Peyer's patch (tissue), 4 donors: ENCODE measurements at regions not wholly inside any gene's neighbourhood (a gene's known extent, or its start where the extent isn't known, plus 50 kb on each side); places are given as distances from the start of the nearest gene placed in this dataset.

Experiments
- DNase-seq, 3 donors: peaks; one replicate each; pipeline ENCODE4 v3.0.0-alpha.2; 2017 to 2019
- H3K27ac ChIP-seq, 4 donors: fragments of 200-600 bp; sonication (generic); one replicate each; pipeline ENCODE4 v1.5.1; 2016 to 2019
- H3K27me3 ChIP-seq, 2 donors: fragments of 200-600 bp; sonication (generic); one replicate each; pipeline ENCODE4 v1.5.1; 2019
- H3K36me3 ChIP-seq, 3 donors: fragments of 200-600 bp; sonication (generic); one replicate each; pipeline ENCODE4 v1.5.1; 2016 to 2019
- H3K4me1 ChIP-seq, 4 donors: fragments of 200-600 bp; sonication (generic); one replicate each; pipeline ENCODE4 v1.5.1; 2016 to 2019
- H3K4me3 ChIP-seq, 4 donors: fragments of 200-600 bp; sonication (generic); 1 replicate in 3 of 4; 2 replicates in 1 of 4; pipeline ENCODE4 v1.5.1; 2016 to 2019; ENCODE audit warnings: mild to moderate bottlenecking in 1 of 4
- H3K9me3 ChIP-seq, 4 donors: fragments of 200-600 bp; sonication (generic); one replicate each; pipeline ENCODE4 v1.5.1; 2016 to 2019; ENCODE audit warnings: mild to moderate bottlenecking in 1 of 4
- POLR2A ChIP-seq, 2 donors: fragments of 450-650 bp; IDR thresholded peaks; one replicate each; pipeline ENCODE4 v1.5.1; 2017; ENCODE audit warnings: antibody characterized with exemption in 2 of 2, mild to moderate bottlenecking in 2 of 2, moderate library complexity in 2 of 2
- TF ChIP-seq, protein P1 (sequence below), 6 experiments: fragments of 450-650 bp in 4 of 6; fragments of 200-600 bp in 2 of 6; sonication (generic) in 1 of 6; IDR thresholded peaks; one replicate each; pipeline ENCODE4 v1.5.1; 2017 to 2019; ENCODE audit warnings: antibody characterized with exemption in 6 of 6, mild to moderate bottlenecking in 3 of 6, moderate library complexity in 1 of 6

DNA sequence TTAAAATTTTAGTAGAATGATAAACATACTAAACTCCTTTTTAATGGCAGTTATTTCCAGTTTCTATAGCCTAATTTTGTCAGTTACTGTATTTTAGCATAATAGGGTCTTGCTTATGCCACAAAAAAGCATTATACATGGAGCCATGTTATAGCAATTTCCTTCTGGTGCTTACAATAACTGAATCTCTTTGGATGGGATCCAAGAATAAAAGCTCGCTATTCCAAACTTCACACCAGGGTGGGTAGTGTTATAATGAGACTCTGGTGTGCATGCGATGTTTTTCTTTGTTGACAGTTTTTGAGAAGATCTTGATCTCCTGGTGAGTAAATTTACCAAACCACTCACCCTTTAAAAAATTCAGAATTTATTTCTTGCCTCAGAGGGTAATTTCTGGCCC, 90.4 kb upstream of the CCDC91 start:
- no peak overlapping the region for H3K27ac ChIP-seq
- H3K9me3 ChIP-seq: no peaks in the 10 kb centered on the region
- DNase-seq: no peak
- H3K36me3 ChIP-seq: no peaks in the 10 kb centered on the region
- no peaks in the 10 kb centered on the region for H3K4me1 ChIP-seq
- H3K27me3 ChIP-seq: no peaks in the 10 kb centered on the region
- H3K4me3 ChIP-seq: no peak overlapping the region
- TF ChIP-seq, protein P1, sequence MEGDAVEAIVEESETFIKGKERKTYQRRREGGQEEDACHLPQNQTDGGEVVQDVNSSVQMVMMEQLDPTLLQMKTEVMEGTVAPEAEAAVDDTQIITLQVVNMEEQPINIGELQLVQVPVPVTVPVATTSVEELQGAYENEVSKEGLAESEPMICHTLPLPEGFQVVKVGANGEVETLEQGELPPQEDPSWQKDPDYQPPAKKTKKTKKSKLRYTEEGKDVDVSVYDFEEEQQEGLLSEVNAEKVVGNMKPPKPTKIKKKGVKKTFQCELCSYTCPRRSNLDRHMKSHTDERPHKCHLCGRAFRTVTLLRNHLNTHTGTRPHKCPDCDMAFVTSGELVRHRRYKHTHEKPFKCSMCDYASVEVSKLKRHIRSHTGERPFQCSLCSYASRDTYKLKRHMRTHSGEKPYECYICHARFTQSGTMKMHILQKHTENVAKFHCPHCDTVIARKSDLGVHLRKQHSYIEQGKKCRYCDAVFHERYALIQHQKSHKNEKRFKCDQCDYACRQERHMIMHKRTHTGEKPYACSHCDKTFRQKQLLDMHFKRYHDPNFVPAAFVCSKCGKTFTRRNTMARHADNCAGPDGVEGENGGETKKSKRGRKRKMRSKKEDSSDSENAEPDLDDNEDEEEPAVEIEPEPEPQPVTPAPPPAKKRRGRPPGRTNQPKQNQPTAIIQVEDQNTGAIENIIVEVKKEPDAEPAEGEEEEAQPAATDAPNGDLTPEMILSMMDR (IDR thresholded peaks at IDR 0.05): no peak
- TF ChIP-seq POLR2A (IDR thresholded peaks at IDR 0.05): no peak

DNA sequence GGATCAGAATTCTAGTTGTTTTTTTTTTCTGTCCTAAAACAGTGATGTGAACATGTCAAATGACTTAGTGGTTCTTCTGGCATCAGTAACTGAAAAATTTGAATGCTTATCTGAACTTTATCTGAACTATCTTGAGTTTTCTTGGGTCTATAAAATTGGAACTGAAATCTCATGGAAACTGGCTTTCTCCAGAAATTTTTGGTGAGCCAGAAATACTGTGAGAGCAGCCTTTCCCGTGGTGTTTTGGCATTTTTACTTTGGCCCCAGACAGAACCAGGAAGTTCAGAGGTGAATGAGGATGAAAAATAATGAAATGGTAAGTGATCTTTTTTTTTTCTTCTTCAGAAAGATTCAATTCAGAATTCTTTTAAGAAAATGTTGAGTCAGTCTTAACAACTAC, 89.5 kb upstream of the CCDC91 start:
- H3K36me3 ChIP-seq: no peaks in the 10 kb centered on the region
- no peaks in the 10 kb centered on the region for H3K4me1 ChIP-seq
- TF ChIP-seq POLR2A (IDR thresholded peaks at IDR 0.05): no peak
- TF ChIP-seq, protein P1 (IDR thresholded peaks at IDR 0.05): no peak
- no peak for DNase-seq
- no peaks in the 10 kb centered on the region for H3K27me3 ChIP-seq
- H3K9me3 ChIP-seq: no peaks in the 10 kb centered on the region
- no peak overlapping the region for H3K27ac ChIP-seq
- H3K4me3 ChIP-seq: no peak overlapping the region

DNA sequence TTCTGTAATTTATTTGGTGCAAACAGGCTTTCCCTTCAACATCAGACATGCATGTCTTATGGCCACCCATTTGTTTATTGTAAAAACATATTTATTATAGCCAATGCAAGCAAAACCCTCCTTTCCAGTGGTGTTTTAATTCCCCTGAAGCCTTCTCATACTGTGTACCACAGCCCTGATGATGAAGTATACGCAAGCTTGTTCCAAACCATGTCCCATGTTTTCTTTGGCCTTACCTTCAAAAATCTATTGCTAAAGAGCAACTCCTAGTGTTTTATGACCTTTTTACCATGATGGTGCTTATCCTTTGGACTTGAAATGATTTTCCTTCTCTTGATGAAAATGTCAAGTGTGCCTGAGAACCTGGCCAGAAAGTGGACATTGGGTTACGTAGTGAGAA, 85.9 kb upstream of the CCDC91 start:
- no peak for DNase-seq
- Histone ChIP-seq H3K4me3 (no peak overlapping the region), H3K27me3 (no peaks in the 10 kb centered on the region), H3K36me3 (no peaks in the 10 kb centered on the region), H3K4me1 (no peaks in the 10 kb centered on the region), H3K27ac (no peak overlapping the region), H3K9me3 (no peaks in the 10 kb centered on the region)
- TF ChIP-seq, protein P1 (IDR thresholded peaks at IDR 0.05): no peak
- TF ChIP-seq POLR2A (IDR thresholded peaks at IDR 0.05): no peak

DNA sequence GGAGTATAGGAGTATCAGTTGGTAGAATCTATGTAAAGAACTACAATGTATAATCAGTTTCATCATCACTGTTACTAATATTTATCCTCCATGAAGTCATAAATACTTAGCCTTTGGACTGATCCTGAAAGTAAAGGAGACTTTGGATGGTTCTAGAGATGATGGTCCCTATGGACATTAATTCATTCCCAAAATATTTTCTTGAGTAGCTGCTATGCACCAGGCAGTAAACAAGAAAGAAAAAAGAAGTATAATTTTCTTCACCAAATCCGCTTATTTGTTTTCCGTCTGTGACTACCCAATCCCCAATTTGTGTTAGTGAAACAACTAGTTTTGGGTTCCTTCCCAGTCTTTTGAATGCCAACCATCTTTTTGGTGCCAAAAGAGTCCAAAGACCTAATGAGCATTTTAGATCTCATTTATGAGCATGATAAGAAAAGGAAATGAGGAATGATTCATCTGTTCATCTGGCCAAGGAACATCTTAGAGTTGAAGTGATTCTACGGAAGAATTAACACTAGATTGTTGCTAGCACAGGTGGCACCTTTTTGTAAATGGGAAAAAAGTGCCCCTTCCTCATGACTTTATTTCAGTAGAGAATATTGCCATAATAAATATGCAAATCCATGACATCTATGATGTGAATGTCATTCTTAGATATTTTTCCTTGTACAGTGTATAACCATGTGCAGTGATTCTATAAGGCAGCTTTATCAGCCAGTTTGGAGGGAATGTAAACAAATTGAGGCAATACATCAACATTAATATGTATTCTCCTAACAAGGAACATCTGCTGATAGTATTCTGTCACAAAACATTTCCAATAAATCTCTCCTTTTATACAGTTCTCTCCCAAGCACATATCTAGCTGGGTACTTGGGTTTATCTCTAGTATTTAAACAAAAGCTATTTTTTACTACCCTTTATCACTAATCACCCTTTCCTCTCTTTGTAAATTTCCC, 85.1 kb upstream of the CCDC91 start:
- no peaks in the 10 kb centered on the region for H3K9me3 ChIP-seq
- no peak overlapping the region for H3K4me3 ChIP-seq
- TF ChIP-seq, protein P1 (IDR thresholded peaks at IDR 0.05): no peak
- no peak for TF ChIP-seq POLR2A (IDR thresholded peaks at IDR 0.05)
- no peak overlapping the region for H3K27ac ChIP-seq
- H3K36me3 ChIP-seq: no peaks in the 10 kb centered on the region
- no peak for DNase-seq
- no peaks in the 10 kb centered on the region for H3K4me1 ChIP-seq
- no peaks in the 10 kb centered on the region for H3K27me3 ChIP-seq

DNA sequence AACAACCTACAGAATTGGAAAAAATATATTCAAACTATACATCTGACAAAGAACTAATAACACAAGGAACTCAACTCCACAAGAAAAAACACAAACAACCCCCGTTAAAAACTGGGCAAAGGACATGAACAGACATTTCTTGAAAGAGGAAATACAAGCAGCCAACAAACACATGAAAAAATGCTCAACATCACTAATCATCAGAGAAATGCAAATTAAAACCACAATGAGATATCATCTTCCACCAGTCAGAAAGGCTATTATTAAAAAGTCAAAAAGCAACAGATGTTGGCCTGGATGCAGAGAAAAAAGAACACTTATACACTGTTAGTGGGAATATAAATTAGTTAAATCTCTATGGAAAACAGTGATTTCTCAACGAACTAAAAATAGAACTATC, 82.6 kb upstream of the CCDC91 start:
- TF ChIP-seq, protein P1 (IDR thresholded peaks at IDR 0.05): no peak
- no peak for TF ChIP-seq POLR2A (IDR thresholded peaks at IDR 0.05)
- Histone ChIP-seq H3K36me3 (no peaks in the 10 kb centered on the region), H3K4me3 (no peak overlapping the region), H3K27me3 (no peaks in the 10 kb centered on the region), H3K9me3 (no peaks in the 10 kb centered on the region), H3K27ac (no peak overlapping the region), H3K4me1 (no peaks in the 10 kb centered on the region)
- DNase-seq: no peak
